HG02588 (cell line): ENCODE measurements at regions not wholly inside any gene's neighbourhood (a gene's known extent, or its start where the extent isn't known, plus 50 kb on each side); places are given as distances from the start of the nearest gene placed in this dataset.

Source experiments
- ATAC-seq: cut with Tn5 transposase; IDR thresholded peaks from one replicate; pipeline ENCODE4 v1.9.1; 2021; ENCODE audit warnings: mild to moderate bottlenecking, moderate library complexity; ENCODE audit not compliant: unreplicated experiment

- ATAC-seq = no peak
Measured at GRCh38 chr2:16129716-16130540, 189.6 kb downstream of the MYCN start.

DNA sequence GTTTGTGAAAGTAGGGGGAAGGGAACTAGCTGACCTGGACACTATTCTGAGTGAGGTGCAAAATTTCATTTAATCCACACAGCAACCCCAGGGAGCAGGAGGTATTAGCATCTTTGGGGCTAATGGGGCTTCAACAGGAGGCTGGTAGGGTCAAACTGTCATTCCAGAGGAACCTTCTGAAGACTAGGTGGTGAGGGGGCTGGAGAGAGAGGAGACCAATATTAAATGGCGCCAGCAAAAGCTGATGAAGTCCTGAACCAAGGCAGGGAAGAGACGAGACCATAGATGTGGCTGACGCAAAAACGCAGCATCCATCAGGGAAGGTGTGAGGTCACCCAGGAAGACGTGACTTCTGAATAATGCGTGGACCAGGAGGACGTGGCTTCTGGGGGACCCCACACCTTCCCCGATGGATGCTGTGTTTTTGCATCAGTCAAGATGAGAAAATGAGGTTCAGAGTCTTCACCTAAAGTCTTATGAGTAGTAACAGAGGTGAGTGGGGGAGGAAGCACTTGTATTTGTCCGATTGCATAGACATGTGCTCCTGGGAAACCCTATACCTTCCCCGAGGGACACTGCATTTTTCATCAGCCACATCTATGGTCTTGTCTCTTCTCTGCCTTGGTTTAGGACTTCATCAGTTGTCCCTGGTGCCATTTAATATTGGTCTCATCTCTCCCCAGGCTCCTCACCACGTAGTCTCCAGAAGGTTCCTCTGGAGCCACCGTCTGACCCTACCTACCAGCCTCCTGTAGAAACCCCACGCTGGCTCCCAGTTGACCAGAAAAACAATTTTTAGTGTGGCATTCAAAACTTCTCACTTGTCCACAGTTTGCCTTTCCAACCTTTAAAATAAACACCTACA is 188.6 kb downstream of the MYCN start:
- no peak for ATAC-seq

GRCh38 chr2:16127958-16128357 is 187.6 kb downstream of the MYCN start:
- ATAC-seq = no peak

GRCh38 chr2:16127276-16127940 is 187.1 kb downstream of the MYCN start:
- no peak for ATAC-seq

GRCh38 chr2:16126517-16127275 is 186.3 kb downstream of the MYCN start:
- no peak for ATAC-seq

DNA sequence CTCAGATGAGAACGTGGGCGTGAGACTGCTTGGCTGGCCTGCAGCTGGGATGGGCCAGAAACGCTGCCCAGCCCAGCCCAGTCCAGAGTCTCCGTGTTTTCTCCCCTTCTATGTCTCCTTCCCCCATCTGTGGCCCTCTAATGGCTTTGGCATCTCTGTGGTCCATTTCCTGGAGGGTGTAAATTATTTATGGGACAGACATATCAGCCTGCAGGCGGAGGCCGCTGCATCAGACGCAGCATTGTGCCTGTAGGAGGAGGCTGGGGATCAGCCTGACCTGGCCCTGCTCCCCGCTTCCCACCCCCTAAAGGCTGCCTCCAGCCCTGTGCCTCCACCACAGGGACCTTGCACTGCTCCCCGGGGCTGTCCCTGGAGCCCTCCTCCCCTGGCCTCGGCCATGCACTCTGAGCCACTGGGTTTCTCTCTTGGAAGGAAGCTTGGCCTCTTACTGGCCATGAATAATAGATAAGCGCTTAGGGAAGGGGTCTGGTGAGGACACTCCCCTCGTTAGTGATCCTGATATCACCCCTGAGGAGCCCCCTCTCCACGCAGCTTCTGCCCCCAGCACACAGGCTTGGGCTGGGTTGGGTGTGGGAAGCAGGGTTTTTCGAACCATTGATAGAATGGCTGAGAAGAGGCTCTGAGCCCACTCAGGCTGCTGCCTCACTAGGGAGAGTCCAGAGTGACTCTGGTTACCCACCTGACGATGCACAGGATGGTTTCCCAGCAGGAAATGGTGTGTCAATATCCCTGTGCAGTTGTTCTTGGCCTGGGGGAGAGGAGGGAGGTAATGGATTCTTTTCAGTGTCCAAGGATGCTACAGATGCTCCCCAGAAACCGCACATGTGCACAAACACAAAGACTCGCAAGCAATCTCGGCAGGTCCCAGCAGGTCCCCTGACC is 185.5 kb downstream of the MYCN start:
- no peak for ATAC-seq

- ATAC-seq = no peak
Measured at GRCh38 chr2:16124881-16125613, 184.7 kb downstream of the MYCN start.

GRCh38 chr2:16123856-16124780 is 183.8 kb downstream of the MYCN start:
- ATAC-seq = no peak

DNA sequence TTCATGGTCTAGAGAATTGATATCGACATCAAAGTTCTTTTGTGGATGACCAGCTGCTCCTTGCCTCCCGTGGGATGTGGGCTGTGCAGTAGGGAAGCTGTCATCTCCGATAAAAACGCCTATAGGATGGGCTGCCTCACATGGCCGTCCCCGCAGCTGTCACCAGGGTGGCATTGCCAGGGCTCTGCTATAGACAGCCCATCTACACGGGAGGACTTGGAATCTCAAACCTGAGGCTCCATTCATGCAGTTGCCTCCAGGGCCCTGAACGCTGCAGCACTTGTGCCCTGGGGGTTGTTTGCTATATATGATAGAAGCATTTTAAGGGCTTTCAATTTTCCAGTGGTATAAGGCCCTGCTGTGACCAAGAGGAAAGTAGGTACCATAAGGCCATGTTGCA is 183.1 kb downstream of the MYCN start:
- ATAC-seq = no peak

DNA sequence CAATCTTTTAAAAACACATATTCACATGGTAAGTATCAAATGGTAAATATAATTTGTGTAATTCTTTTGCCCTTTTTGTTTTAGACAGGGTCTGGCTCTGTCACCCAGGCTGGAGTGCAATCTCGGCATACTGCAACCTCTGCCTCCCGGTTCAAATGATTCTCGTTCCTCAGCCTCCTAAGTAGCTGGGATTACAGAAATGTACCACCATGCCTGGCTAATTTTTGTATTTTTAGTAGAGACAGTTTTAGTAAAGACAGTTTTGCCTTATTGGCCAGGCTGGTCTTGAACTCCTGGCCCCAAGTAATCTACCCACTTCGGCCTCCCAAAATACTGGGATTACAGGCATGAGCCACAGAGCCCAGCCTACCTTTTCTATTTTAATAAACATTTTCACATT is 182.2 kb downstream of the MYCN start:
- ATAC-seq = no peak

DNA sequence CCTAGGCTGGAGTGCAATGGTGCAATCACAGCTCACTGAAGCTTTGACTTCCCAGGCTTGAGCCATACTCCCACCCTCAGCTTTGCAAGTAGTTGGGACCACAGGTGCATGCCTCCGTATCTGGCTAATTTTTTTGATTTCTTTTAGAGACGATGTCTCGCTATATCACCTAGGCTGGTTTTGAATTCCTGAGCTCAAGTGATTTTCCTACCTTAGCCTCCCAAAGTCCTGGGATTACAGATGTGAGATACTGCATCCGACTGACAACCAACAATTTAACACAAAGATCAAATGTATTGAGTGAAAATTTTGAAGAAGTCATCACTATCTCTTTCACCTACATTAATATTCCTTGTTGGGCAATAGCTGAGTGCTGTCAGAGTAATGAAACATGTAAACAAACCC is 181.6 kb downstream of the MYCN start:
- no peak for ATAC-seq

DNA sequence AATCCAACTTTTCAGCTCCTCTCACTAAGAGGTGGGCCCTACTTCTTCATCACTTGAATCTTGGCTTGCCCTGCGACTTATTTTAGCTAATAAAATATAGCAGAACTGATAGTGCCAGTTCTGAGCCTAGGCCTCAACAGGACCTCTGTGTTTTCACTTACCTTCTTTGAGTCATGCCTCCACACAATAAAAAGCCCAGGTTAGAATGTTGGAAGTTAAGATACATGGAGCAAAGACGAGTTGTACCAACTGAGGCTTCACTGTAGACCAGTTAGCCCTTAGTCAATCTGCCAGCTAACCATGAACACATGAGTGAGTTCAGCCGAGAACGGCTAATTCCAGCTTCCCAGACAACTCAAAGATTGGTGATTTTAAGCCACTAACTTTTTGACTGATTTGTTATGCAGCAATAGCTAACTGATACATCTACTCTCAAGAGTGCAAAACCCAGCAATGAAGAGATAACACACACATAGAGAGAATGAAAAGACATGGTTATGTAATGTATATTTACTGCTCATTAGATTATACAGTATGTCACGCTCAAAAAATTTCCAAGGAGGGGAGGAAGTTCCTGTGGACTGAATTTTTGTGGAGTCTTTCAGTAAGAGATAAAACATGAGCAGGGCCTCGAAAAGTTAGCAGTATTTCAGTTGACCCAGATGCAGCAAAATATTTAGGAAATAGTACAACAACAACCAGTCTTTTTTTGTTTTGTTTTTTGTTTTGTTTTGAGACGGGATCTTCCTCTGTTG is 181.1 kb downstream of the MYCN start:
- ATAC-seq = no peak

DNA sequence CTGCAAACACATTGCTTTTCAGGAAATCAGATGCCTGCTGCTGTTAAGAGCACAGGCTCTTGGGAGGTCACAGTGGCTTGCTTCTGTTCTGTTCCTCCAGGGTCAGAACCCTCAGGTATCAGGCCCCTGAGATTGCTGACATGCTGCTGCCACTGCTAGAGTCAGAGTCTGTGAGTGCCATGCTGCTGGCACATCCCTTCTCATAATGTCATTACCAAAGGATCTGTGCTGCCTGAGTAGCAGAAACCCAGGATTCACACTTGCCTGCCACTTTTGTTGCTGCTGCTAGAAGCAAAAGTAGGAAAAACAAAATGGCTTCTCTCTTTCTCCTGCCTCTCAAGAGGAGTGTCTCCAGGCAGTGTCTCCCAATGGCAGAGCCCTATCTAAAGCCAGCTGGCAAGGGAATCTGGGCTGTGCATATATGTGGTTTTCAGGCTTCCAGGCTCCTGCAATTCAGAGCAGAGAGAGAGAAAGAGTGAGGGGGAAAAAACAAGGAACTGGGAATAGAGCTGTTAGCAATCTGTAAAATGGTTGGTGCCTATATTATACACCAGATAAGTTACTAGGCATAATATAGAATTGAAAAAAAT is 180.3 kb downstream of the MYCN start:
- no peak for ATAC-seq

- ATAC-seq = no peak
Measured at GRCh38 chr2:16119741-16120140, 179.4 kb downstream of the MYCN start.

- no peak for ATAC-seq
Measured at GRCh38 chr2:16118611-16119590, 178.6 kb downstream of the MYCN start.
